Neutrophil (primary cell): ENCODE measurements at regions not wholly inside any gene's neighbourhood (a gene's known extent, or its start where the extent isn't known, plus 50 kb on each side); places are given as distances from the start of the nearest gene placed in this dataset.

ENCODE experiments used
- H3K27ac ChIP-seq: fragments of 200-600 bp; sonication (generic); 2 replicates; pipeline ENCODE4 v1.5.1; 2016; ENCODE audit warnings: mild to moderate bottlenecking, moderate library complexity
- H3K27me3 ChIP-seq: fragments of 200-600 bp; sonication (generic); 2 replicates; pipeline ENCODE4 v1.6.0; 2016; ENCODE audit warnings: mild to moderate bottlenecking
- H3K36me3 ChIP-seq: fragments of 200-600 bp; sonication (generic); 2 replicates; pipeline ENCODE4 v1.5.1; 2017
- H3K4me1 ChIP-seq, 2 experiments: fragments of 200-600 bp in 1 of 2; sonication (generic) in 1 of 2; 1 replicate in 1 of 2; 2 replicates in 1 of 2; pipeline versions ENCODE4 v1.5.1 to v1.6.1; 2013 to 2016; ENCODE audit warnings: low read depth in 1 of 2, low read length in 1 of 2, mild to moderate bottlenecking in 1 of 2, moderate library complexity in 1 of 2; ENCODE audit not compliant: control insufficient read depth in 1 of 2, insufficient read depth in 1 of 2
- H3K4me3 ChIP-seq, 2 experiments: fragments of 200-600 bp in 1 of 2; sonication (generic) in 1 of 2; 1 replicate in 1 of 2; 2 replicates in 1 of 2; pipeline ENCODE4 v1.5.1; 2013 to 2016; ENCODE audit warnings: low read depth in 1 of 2, low read length in 1 of 2, mild to moderate bottlenecking in 1 of 2, moderate library complexity in 1 of 2
- H3K9me3 ChIP-seq: fragments of 200-600 bp; sonication (generic); 2 replicates; pipeline ENCODE4 v1.5.1; 2016
- CTCF ChIP-seq: fragments of 200-600 bp; sonication (generic); IDR thresholded peaks from 2 replicates; pipeline ENCODE4 v1.5.1; 2016; ENCODE audit warnings: antibody characterized with exemption

GRCh38 chr16:35200662-35201061 lies 1741.2 kb downstream of the TP53TG3F start:
- Histone ChIP-seq H3K9me3 (no peaks in the 10 kb centered on the region), H3K27ac (no peak overlapping the region), H3K4me1 (no peaks in the 10 kb centered on the region), H3K27me3 (no peaks in the 10 kb centered on the region), H3K36me3 (no peaks in the 10 kb centered on the region), H3K4me3 (no peak overlapping the region)
- no peak for TF ChIP-seq CTCF

GRCh38 chr16:35201151-35201550 lies 1741.7 kb downstream of the TP53TG3F start:
- no peak overlapping the region for H3K4me3 ChIP-seq
- no peaks in the 10 kb centered on the region for H3K9me3 ChIP-seq

GRCh38 chr16:35203636-35204035 lies 1744.2 kb downstream of the TP53TG3F start:
- no peak overlapping the region for H3K4me3 ChIP-seq
- no peak overlapping the region for H3K27ac ChIP-seq
- H3K36me3 ChIP-seq, result no peaks in the 10 kb centered on the region
- H3K4me1 ChIP-seq, result no peaks in the 10 kb centered on the region
- no peaks in the 10 kb centered on the region for H3K27me3 ChIP-seq
- TF ChIP-seq CTCF, result no peak
- no peaks in the 10 kb centered on the region for H3K9me3 ChIP-seq

More at GRCh38 chr16:35201151-35201550, 1741.7 kb downstream of the TP53TG3F start:
- Histone ChIP-seq H3K4me1 (no peaks in the 10 kb centered on the region), H3K27ac (no peak overlapping the region), H3K27me3 (no peaks in the 10 kb centered on the region), H3K36me3 (no peaks in the 10 kb centered on the region)
- TF ChIP-seq CTCF, result no peak

GRCh38 chr16:35207059-35207999 lies 1747.9 kb downstream of the TP53TG3F start:
- TF ChIP-seq CTCF, result no peak
- H3K27me3 ChIP-seq, result no peaks in the 10 kb centered on the region
- H3K36me3 ChIP-seq, result no peaks in the 10 kb centered on the region
- H3K27ac ChIP-seq, result no peak overlapping the region
- no peaks in the 10 kb centered on the region for H3K4me1 ChIP-seq
- no peak overlapping the region for H3K4me3 ChIP-seq
- H3K9me3 ChIP-seq, result no peaks in the 10 kb centered on the region

- TF ChIP-seq CTCF, result no peak
- no peak overlapping the region for H3K27ac ChIP-seq
- H3K27me3 ChIP-seq, result no peaks in the 10 kb centered on the region
- no peak overlapping the region for H3K4me3 ChIP-seq
- no peaks in the 10 kb centered on the region for H3K36me3 ChIP-seq
- H3K9me3 ChIP-seq, result no peaks in the 10 kb centered on the region
- H3K4me1 ChIP-seq, result no peaks in the 10 kb centered on the region
These were observed 1748.9 kb downstream of the TP53TG3F start for GRCh38 chr16:35208001-35208935.
